ENCODE measurements at regions not wholly inside any gene's neighbourhood (a gene's known extent, or its start where the extent isn't known, plus 50 kb on each side); places are given as distances from the start of the nearest gene placed in this dataset.
"Not testable (repeated sequence)": the region's sequence is repeated elsewhere in the genome, so short reads cannot be mapped to it uniquely, and the experiment has no call there.

DNA sequence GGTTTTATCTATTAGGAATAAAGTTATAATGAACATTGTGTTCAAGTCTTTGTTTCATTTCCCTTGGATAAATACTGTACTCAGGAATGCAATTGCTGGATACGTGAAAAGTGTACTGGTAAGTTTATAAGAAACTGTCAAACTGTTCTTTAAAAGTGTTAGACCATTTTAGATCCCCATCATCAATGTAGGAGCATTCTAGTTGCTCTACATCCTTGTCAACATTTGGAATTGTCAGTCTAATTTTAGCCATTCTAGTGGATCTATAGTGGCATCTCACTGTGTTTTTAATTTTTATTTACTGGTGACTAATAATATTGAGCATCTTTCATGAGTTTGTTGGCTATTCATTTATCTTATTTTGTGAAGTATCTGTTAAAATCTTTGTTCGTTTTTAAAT is 354.0 kb upstream of the NRP1 start:
- no peak for DNase-seq

- no peak for DNase-seq
These were observed 349.7 kb upstream of the NRP1 start for GRCh38 chr10:33684211-33684611.

DNA sequence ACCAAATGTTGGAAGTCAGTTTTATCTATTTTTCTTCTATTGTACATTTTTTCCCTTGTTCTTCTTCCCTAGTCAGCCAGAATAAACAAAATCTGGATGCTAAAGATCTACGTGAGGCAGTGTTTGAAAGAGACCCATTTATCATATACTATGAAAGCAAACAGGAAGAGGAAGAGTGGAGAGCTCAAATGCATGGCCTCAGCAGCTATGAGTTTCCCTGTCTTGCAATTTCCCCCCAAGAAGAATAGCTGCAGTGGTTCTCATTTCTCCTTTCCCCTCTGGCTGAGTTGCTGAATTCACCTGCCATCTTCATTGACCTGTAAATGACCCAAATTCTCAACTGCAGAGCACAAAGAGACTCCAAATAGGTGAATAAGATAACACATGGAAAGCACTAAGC is 347.1 kb upstream of the NRP1 start:
- no peak for DNase-seq

DNA sequence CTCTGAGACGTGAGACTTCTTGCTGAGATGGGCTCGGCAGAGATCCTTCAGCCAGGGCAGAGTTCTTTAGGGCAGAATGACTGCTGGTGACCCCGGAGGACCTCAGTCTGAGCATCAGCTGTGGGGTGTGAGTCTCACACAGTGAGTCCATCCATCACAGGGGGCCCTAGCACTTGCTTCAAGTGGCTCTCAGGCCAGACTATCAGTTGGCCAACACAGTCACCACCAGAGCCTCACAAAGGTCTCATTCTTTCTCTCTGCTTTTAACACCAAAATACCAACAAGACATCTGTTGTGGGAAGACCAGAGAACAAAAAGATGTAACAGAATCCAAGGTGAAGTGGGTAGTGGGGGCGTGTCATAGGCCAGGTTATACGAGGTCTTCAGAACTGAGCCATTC is 345.6 kb upstream of the NRP1 start:
- no peak for DNase-seq

DNA sequence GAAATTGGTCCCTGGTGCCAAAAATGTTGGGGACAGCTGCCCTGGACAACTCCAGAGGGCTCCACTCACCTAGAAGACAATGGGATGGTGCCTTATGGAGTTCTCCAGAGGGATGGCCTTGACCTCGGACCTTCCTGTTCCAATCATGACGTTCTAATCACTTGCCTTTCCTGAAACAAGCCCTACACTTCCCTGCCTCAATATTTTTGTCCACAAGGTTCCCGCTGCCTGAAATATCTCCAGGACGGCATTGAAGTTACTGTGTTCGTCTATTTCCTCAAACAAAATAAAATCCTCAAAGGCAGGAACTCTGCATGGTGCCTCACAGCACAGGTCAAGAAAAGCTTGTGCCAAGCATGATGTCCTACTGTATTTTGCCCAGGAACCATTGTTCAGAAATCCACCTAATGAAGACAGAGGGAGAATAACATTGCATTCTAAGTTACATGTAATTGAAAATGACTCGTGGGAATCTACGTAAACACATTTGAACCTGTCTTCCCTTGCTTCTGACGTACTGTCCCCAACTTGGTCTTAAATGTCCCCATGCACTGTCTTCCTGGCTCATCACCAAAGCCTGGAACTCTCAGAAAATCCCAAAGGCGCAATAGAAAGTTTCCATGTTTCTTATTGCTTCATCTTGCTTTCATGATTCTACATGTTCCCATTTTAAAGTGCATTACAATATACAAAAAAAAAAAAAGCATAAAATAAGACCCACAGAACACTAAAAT is 342.3 kb upstream of the NRP1 start:
- DNase-seq, result no peak

GRCh38 chr10:33674986-33675599 is 340.6 kb upstream of the NRP1 start:
- DNase-seq, result no peak

- DNase-seq, result no peak
These were observed 340.0 kb upstream of the NRP1 start for GRCh38 chr10:33674491-33674890.

DNA sequence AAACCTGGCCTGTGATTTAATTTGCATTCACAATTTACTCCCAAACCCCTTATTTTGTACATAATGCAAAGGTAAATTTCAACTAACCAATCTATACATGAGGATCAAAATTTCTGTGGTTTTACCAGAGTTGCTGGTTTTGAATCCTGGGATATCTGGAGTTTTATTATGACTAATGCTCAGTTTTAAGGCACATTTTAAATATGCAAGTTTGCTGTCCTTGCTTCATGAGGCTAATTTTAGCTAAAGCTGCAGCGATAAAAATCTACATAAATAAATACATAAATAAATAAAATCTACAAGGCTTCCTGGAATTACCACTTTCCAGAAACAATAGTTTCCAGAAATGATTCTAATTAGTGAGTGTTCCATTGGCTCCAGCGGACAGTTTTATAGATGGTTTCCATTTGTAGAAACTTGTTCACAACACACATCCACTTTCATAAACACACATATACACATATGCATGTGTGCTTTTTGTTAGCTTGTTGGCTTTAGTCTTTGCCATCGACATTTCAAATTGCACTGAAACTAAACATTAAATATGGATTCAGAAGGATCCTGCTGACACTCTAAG is 339.5 kb upstream of the NRP1 start:
- no peak for DNase-seq

DNA sequence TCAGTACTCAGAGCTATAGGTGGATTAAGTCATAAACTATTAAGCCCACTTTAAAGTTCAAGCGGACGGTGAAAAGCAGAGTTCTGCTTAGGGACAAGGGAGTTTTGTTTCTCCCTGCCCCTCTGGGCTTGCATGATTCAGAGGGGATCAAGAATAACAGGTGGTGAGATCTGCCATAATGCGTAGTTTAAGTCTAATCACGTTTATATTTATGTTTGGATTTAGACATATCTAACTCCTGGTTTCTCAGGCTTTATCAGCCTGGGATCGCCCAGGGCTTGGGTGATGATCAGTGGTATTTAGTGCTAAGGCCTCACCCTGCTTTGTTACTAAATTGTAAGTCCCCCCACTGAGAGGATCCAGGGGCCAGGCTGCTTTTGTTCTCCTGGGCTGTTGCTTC is 335.4 kb upstream of the NRP1 start:
- DNase-seq, result no peak

DNA sequence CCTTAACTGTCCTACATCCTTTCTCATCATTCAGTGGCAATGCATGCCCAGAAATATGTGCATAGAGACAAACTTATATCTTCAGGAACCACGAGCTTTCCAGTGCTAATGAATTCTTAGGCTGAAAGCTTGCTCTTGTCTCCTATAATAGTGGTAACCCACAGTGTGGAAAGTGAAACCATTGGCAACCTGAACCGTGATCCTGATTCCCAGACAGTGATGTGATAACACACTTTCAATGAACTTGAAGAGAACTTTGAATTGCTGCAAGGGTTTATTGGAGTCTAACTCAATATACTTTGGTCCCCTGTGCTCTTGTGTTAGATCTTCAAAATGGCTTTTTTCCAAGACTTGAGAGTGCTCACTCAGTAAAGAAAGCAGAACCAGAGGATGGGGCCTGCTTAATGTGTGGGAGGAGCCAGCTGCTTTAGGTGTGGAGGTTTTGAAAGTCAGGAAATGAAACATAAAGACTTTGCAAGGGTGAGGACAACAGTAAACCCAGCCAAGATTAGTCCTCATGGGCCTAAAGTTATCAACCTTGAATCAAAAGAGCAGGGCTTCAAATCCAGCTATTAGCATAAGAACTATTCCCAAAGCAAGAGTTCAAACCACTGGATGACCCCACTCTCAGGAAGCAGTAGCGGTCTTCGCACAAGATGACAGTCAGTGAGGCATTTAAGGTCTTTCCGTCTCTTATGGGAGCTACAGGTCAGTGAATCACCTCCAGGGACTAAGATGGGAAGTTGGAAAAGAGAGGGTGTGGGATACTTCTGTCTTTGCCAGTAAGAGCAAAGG is 332.4 kb upstream of the NRP1 start:
- no peak for DNase-seq

GRCh38 chr10:33665501-33665900 is 331.0 kb upstream of the NRP1 start:
- no peak for DNase-seq

GRCh38 chr10:33664070-33664469 is 329.6 kb upstream of the NRP1 start:
- DNase-seq, result no peak

GRCh38 chr10:33661580-33662336 is 327.3 kb upstream of the NRP1 start:
- no peak for DNase-seq

DNA sequence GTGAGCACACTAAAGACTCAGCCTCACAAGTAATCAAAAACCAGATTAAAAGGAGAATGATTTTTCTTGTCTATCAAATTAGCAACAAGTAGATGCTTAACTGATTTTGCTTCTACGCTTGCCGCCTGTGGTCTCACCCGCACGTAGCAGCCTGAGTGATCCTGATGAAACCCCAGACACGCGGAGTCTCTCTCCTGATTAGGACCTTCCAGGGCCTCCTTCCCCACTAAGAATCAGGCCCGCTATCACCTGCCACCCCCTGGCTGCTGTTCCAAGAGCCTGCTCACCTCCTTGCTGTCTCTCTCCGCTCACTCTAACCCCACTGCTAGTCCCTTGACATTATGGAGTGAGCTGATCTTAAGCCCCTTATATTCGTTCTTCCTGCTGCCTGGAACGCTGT is 325.9 kb upstream of the NRP1 start:
- no peak for DNase-seq

- no peak for DNase-seq
These were observed 323.4 kb upstream of the NRP1 start for GRCh38 chr10:33657913-33658312.

DNA sequence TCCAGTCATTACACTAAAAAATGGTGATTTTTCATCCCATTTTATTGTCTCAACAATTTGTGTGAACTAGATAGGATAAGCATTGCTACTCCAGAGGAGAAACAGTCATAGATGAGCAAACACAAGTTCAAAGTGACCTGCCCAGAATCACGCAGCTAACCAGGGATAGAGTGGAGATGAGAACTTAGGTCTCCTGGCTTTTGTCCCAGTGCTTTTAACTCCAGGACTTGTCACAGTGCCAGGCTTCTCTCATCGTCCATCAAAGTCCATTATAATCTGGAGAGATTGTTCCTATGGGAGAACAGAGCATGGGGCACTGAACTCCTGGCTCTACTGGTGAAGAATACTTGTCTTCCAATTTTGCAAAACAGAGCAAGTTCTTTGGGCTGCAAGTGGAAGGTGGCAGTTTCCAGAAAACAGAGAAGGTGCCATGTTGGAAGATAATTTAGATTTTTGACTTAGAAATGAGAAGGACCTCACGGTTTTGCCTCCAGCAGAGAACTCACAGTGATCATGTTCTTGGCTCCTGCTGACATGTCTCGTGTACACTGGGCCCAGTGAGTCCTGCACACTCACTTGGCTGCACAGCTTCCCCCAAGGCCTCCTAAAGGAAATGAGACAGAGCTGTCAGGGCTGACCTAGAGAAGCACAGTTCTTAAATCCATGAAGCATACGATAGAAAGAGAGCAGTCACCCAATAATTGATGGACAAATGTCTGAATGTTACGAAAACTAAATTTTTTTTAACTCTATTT is 322.9 kb upstream of the NRP1 start:
- no peak for DNase-seq

GRCh38 chr10:33655921-33656320 is 321.5 kb upstream of the NRP1 start:
- DNase-seq, result no peak

GRCh38 chr10:33655165-33655815 is 320.8 kb upstream of the NRP1 start:
- DNase-seq, result no peak

- no peak for DNase-seq
These were observed 319.3 kb upstream of the NRP1 start for GRCh38 chr10:33653584-33654367.

GRCh38 chr10:33652870-33653269 is 318.4 kb upstream of the NRP1 start:
- DNase-seq, result no peak

DNA sequence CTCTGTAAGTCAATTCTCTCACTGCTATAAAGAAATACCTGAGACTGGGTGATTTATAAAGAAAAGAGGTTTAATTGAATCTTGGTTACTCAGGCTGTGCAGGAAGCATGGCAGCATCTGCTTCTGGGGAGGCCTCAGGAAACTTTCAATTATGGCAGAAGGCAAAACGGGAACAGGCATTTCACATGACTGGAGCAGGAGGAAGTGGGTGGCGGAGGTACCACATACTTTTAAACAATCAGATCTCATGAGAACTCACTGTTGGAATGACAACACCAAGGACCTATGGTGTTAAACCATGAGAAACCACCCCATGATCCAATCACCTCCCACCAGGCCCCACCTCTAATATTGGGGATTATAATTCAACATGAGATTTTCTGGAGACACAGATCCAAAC is 315.7 kb upstream of the NRP1 start:
- not testable (repeated sequence) for DNase-seq
